CD4-positive, CD25-positive, alpha-beta regulatory T cell (primary cell): ENCODE measurements at regions not wholly inside any gene's neighbourhood (a gene's known extent, or its start where the extent isn't known, plus 50 kb on each side); places are given as distances from the start of the nearest gene placed in this dataset.

Source experiments
- ATAC-seq, 2 donors: fragments of 150-1000 bp; cut with Tn5 transposase; one replicate each; pipeline ENCODE4 v1.10.0; 2021; ENCODE audit warnings: low read depth in 2 of 2, moderate number of reproducible peaks in 2 of 2, moderate library complexity in 1 of 2
- DNase-seq, 3 donors: peaks; one replicate each; pipeline versions ENCODE4 v3.0.0 to v3.0.0-alpha.2; 2012 to 2022; ENCODE audit warnings: mixed read lengths in 1 of 3
- H3K27ac ChIP-seq: one replicate; pipeline ENCODE4 v1.7.0; 2013; ENCODE audit warnings: mild to moderate bottlenecking, low read length; ENCODE audit not compliant: insufficient read depth, poor library complexity, severe bottlenecking
- H3K27me3 ChIP-seq: one replicate; pipeline ENCODE4 v1.7.0; 2013; ENCODE audit warnings: low read length; ENCODE audit not compliant: control insufficient read depth, insufficient read depth
- H3K36me3 ChIP-seq: one replicate; pipeline ENCODE4 v1.7.0; 2013; ENCODE audit warnings: mild to moderate bottlenecking, low read length, moderate library complexity; ENCODE audit not compliant: control insufficient read depth, insufficient read depth
- H3K4me1 ChIP-seq: 2 replicates; pipeline ENCODE4 v1.7.0; 2013; ENCODE audit warnings: mild to moderate bottlenecking, low read length; ENCODE audit not compliant: insufficient read depth, control insufficient read depth, poor library complexity, severe bottlenecking
- H3K4me3 ChIP-seq: one replicate; pipeline ENCODE4 v1.7.0; 2013; ENCODE audit warnings: low read depth, mild to moderate bottlenecking, low read length, moderate library complexity
- H3K9me3 ChIP-seq, 2 experiments: 1 replicate in 1 of 2; 2 replicates in 1 of 2; pipeline ENCODE4 v1.7.0; 2013; ENCODE audit warnings: low read length in 2 of 2, mild to moderate bottlenecking in 1 of 2, moderate library complexity in 1 of 2; ENCODE audit not compliant: control insufficient read depth in 2 of 2
- H3K27ac Mint-ChIP-seq, 3 donors: one replicate each; pipeline ENCODE4 v1.8.0; 2020 to 2022; ENCODE audit warnings: mild to moderate bottlenecking in 3 of 3, mixed read lengths in 3 of 3, moderate library complexity in 2 of 3
- H3K27me3 Mint-ChIP-seq: one replicate; pipeline ENCODE4 v1.8.0; 2022; ENCODE audit warnings: mild to moderate bottlenecking, mixed read lengths
- H3K36me3 Mint-ChIP-seq: one replicate; pipeline ENCODE4 v1.8.0; 2020; ENCODE audit warnings: mixed read lengths
- H3K4me1 Mint-ChIP-seq, 4 donors: one replicate each; pipeline ENCODE4 v1.8.0; 2020 to 2022; ENCODE audit warnings: mixed read lengths in 4 of 4, mild to moderate bottlenecking in 1 of 4
- H3K4me3 Mint-ChIP-seq, 4 donors: one replicate each; pipeline ENCODE4 v1.8.0; 2020 to 2022; ENCODE audit warnings: mild to moderate bottlenecking in 4 of 4, mixed read lengths in 4 of 4, moderate library complexity in 3 of 4
- H3K9me3 Mint-ChIP-seq, 7 donors: one replicate each; pipeline ENCODE4 v1.8.0; 2020 to 2022; ENCODE audit warnings: mixed read lengths in 7 of 7, mild to moderate bottlenecking in 3 of 7, moderate library complexity in 2 of 7

DNA sequence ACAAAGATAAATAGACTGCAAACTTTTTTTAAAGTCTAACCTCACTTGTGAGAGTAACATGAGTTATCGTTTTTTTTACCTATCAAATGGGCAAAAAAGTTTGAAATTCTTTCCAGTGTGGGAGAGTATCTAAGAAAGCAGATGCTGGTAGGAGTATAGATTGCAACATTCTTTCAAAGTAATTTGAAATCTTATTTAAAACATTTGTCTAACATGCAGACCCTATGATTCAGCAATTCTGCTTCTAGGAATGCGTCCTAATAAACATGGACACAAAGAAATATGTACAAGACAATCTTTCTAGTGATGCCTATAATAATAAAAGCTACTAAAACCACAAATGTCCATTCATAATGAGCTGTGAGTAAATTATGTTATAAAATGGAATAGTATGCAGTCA is 110.4 kb upstream of the TMCC3 start:
- Mint-ChIP-seq H3K4me3 (no peak overlapping the region), H3K9me3 (peaks cover 0 to 2% (median 0%) of the 10 kb centered on the region in 7 donors), H3K36me3 (no peaks in the 10 kb centered on the region), H3K27me3 (peaks cover 4% of the 10 kb centered on the region), H3K4me1 (peaks cover 0 to 11% (median 7%) of the 10 kb centered on the region in 4 donors), H3K27ac (no peak overlapping the region)
- ATAC-seq (no peak), DNase-seq (no peak)
- H3K4me1 ChIP-seq: no peaks in the 10 kb centered on the region
- H3K27me3 ChIP-seq: peaks cover 2% of the 10 kb centered on the region
- H3K9me3 ChIP-seq: no peaks in the 10 kb centered on the region
- no peaks in the 10 kb centered on the region for H3K36me3 ChIP-seq
- H3K27ac ChIP-seq: no peak overlapping the region
- H3K4me3 ChIP-seq: no peak overlapping the region

DNA sequence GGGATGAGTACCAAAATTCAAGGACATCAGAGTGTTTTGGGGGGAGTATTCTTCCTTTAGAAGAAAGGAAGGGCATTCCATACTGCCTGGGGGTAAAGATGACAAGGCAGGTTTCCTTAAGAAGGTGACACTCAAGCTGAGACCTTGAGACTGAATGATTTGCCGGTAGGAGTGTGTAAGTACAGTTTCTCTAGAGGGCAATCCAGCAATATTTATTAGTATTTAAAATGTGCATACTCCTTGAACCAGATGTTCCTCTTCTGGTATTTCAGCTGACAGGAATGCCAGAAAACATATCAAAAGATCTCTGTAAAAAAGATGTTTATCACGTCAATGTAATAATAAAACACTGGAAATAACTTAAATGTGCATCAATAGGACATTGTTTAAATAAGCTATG is 106.4 kb upstream of the TMCC3 start:
- H3K9me3 ChIP-seq: no peaks in the 10 kb centered on the region
- no peak overlapping the region for H3K4me3 ChIP-seq
- H3K36me3 Mint-ChIP-seq: no peaks in the 10 kb centered on the region
- H3K27ac ChIP-seq: no peak overlapping the region
- H3K36me3 ChIP-seq: no peaks in the 10 kb centered on the region
- ATAC-seq (no peak), DNase-seq (no peak)
- H3K27me3 Mint-ChIP-seq: peaks cover 8% of the 10 kb centered on the region
- no peak overlapping the region for H3K4me3 Mint-ChIP-seq
- peaks cover 2% of the 10 kb centered on the region for H3K27me3 ChIP-seq
- no peak overlapping the region for H3K27ac Mint-ChIP-seq
- peaks cover 0 to under 1% (median 0%) of the 10 kb centered on the region in 7 donors for H3K9me3 Mint-ChIP-seq
- no peaks in the 10 kb centered on the region for H3K4me1 ChIP-seq
- no peaks in the 10 kb centered on the region for H3K4me1 Mint-ChIP-seq

DNA sequence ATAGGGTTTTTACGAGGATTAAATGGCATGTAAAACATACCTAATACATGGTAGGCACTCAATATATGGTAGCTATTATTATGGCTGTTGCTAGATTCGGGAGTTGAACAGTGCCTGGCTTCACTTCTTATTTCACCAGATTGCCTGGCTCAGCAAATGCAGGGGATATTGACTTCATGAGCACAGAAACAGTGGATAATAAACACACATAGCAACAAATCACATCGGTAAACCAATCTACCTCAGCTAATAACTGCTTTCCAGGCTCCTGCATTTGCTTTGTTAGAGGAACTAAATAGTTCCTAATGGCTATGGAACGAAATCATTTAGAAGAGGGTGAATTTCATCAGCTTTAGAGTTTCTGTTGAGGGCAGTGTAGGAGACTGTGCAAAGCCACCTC is 105.2 kb upstream of the TMCC3 start:
- H3K4me3 Mint-ChIP-seq: no peak overlapping the region
- H3K9me3 Mint-ChIP-seq: no peaks in the 10 kb centered on the region
- no peaks in the 10 kb centered on the region for H3K4me1 Mint-ChIP-seq
- no peaks in the 10 kb centered on the region for H3K36me3 ChIP-seq
- no peaks in the 10 kb centered on the region for H3K9me3 ChIP-seq
- ATAC-seq (no peak), DNase-seq (no peak)
- peaks cover 6% of the 10 kb centered on the region for H3K27me3 ChIP-seq
- no peak overlapping the region for H3K4me3 ChIP-seq
- H3K27ac Mint-ChIP-seq: no peak overlapping the region
- H3K27me3 Mint-ChIP-seq: peaks cover 8% of the 10 kb centered on the region
- H3K36me3 Mint-ChIP-seq: no peaks in the 10 kb centered on the region
- no peak overlapping the region for H3K27ac ChIP-seq
- H3K4me1 ChIP-seq: no peaks in the 10 kb centered on the region

DNA sequence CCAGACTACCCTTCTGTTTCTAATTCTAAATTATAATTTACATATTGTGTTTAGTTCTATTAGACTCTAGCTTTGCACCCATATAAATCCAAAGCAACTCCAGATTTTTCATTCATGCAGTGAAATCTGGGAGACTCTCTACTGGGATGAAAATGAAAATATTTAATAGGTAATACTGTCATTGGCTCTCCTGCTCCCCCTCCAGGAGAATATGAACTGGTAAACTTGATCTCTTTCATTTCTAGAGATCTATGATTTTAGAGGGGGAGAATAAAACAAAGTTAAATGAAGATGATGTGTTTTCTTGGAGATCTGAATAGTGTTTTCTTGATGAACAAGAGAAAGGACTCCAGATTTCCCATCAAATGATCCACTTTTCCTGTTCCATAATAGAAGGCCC is 104.3 kb upstream of the TMCC3 start:
- ATAC-seq (no peak), DNase-seq (no peak)
- no peaks in the 10 kb centered on the region for H3K9me3 ChIP-seq
- Mint-ChIP-seq H3K9me3 (no peaks in the 10 kb centered on the region), H3K36me3 (no peaks in the 10 kb centered on the region), H3K27ac (no peak overlapping the region), H3K27me3 (peaks cover 8% of the 10 kb centered on the region), H3K4me3 (no peak overlapping the region), H3K4me1 (no peaks in the 10 kb centered on the region)
- no peak overlapping the region for H3K27ac ChIP-seq
- peaks cover 6% of the 10 kb centered on the region for H3K27me3 ChIP-seq
- no peak overlapping the region for H3K4me3 ChIP-seq
- H3K4me1 ChIP-seq: no peaks in the 10 kb centered on the region
- H3K36me3 ChIP-seq: no peaks in the 10 kb centered on the region

DNA sequence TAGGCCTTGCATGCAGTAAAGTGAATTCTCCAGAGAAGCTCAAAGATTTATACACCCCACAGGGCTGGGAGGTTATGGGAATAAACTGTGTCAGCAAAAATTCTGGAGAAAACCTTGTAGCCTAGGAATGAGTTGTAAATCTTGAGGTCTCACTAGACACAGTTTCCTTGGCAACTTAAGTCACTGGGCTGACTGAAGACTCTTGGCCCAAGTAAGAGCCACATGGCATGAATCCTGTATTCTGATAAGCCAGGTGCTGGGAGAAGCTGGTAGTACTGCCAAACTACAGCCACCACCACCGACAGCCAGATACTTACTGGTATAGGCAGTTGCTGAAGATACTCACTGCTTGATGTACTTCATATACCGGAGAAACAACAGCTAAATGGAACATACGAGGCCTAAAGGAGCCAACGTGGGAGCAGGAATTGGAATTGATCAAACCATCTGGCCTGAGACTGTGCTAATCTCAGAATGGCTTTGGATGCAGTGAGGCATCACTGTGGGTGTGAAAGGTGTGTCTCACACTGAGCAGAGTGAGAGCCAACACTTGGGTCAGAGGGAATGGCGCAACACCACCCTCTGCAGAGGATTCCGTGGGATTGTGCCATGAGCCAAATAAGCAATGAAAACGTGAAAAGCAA is 102.8 kb upstream of the TMCC3 start:
- Mint-ChIP-seq H3K27ac (no peak overlapping the region), H3K4me1 (no peaks in the 10 kb centered on the region), H3K4me3 (no peak overlapping the region), H3K36me3 (no peaks in the 10 kb centered on the region), H3K27me3 (peaks cover 8% of the 10 kb centered on the region), H3K9me3 (no peaks in the 10 kb centered on the region)
- H3K36me3 ChIP-seq: no peaks in the 10 kb centered on the region
- H3K4me3 ChIP-seq: no peak overlapping the region
- no peak overlapping the region for H3K27ac ChIP-seq
- ATAC-seq: no peak
- H3K27me3 ChIP-seq: peaks cover 6% of the 10 kb centered on the region
- no peaks in the 10 kb centered on the region for H3K9me3 ChIP-seq
- no peaks in the 10 kb centered on the region for H3K4me1 ChIP-seq
- DNase-seq: no peak

DNA sequence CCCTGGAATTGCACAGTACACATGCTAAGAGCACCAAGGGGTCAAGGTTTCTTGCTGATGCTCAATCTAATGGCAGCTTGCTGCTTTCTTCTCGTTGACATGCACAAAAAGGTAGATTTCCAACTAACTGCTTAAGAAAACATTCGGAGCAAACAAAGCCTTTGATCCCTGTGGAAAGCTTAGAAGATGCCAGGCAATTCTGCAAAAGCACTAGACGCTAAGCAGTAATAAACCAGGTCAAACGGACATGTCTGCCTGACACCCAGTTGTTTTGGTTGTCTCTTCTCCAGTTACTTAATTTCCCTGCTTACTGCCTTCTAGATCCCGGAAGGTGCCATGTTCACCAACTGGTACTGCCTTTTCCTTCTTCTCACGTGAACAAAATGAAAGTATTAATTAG is 100.5 kb upstream of the TMCC3 start:
- Mint-ChIP-seq H3K36me3 (no peaks in the 10 kb centered on the region), H3K4me1 (no peaks in the 10 kb centered on the region), H3K27ac (no peak overlapping the region), H3K9me3 (no peaks in the 10 kb centered on the region), H3K27me3 (peaks cover 9% of the 10 kb centered on the region), H3K4me3 (no peak overlapping the region)
- ATAC-seq (no peak), DNase-seq (no peak)
- Histone ChIP-seq H3K36me3 (no peaks in the 10 kb centered on the region), H3K9me3 (no peaks in the 10 kb centered on the region), H3K4me1 (no peaks in the 10 kb centered on the region), H3K4me3 (no peak overlapping the region), H3K27me3 (peaks cover 3% of the 10 kb centered on the region), H3K27ac (no peak overlapping the region)

DNA sequence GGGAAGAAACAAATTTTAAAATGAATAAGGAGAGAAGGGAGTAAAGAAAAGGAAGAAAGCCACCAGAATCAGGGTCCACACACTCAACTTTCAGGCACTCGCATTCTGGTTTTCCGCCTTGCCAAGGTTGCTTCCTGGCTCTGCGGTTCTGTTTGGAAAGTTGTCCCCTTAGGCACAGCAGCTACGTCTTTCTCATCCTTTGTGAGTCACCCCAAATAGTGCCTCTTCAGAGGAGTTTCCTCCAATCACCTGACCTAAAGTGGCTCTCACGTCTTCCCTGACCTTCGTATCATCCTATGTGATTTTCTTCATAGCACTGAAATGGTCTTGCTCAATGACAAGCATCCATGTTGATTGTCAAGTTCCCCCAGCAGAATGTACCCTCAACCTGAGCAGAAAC is 99.5 kb upstream of the TMCC3 start:
- DNase-seq: no peak
- Histone ChIP-seq H3K9me3 (no peaks in the 10 kb centered on the region), H3K27ac (no peak overlapping the region), H3K27me3 (peaks cover 3% of the 10 kb centered on the region), H3K4me3 (no peak overlapping the region), H3K4me1 (no peaks in the 10 kb centered on the region), H3K36me3 (no peaks in the 10 kb centered on the region)
- no peak overlapping the region for H3K27ac Mint-ChIP-seq
- no peak overlapping the region for H3K4me3 Mint-ChIP-seq
- H3K27me3 Mint-ChIP-seq: peaks cover 12% of the 10 kb centered on the region
- H3K4me1 Mint-ChIP-seq: no peaks in the 10 kb centered on the region
- no peak for ATAC-seq
- H3K9me3 Mint-ChIP-seq: no peaks in the 10 kb centered on the region
- H3K36me3 Mint-ChIP-seq: no peaks in the 10 kb centered on the region

DNA sequence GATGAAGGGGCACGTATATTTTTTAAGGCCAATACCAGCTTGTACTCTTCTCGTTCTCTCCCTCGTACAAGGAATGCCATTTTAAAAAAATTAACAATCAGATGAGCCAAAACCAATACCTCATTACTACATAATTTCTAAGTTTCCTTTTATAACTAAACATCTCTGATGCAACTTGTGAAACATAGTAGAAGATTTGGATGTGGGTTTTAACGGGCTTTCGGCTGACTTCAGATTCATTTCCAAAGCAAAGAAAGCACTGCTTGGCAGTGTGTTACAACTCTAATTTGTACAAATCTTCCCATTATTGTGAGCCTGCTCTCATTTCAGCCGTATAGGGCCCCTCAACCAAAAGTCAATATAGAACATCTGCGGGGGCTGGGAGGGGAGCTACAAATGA is 99.1 kb upstream of the TMCC3 start:
- peaks cover 3% of the 10 kb centered on the region for H3K27me3 ChIP-seq
- H3K36me3 ChIP-seq: no peaks in the 10 kb centered on the region
- H3K9me3 Mint-ChIP-seq: no peaks in the 10 kb centered on the region
- no peak overlapping the region for H3K27ac ChIP-seq
- H3K27me3 Mint-ChIP-seq: peaks cover 10% of the 10 kb centered on the region
- H3K9me3 ChIP-seq: no peaks in the 10 kb centered on the region
- no peak overlapping the region for H3K4me3 ChIP-seq
- no peak overlapping the region for H3K27ac Mint-ChIP-seq
- H3K36me3 Mint-ChIP-seq: no peaks in the 10 kb centered on the region
- no peaks in the 10 kb centered on the region for H3K4me1 ChIP-seq
- no peak overlapping the region for H3K4me3 Mint-ChIP-seq
- no peaks in the 10 kb centered on the region for H3K4me1 Mint-ChIP-seq
- ATAC-seq (no peak), DNase-seq (no peak)
